ENCODE measurements at regions not wholly inside any gene's neighbourhood (a gene's known extent, or its start where the extent isn't known, plus 50 kb on each side); places are given as distances from the start of the nearest gene placed in this dataset.

- DNase-seq: no peak
Measured at GRCh38 chr9:86470326-86470725, 116.1 kb upstream of the TUT7 start.

DNA sequence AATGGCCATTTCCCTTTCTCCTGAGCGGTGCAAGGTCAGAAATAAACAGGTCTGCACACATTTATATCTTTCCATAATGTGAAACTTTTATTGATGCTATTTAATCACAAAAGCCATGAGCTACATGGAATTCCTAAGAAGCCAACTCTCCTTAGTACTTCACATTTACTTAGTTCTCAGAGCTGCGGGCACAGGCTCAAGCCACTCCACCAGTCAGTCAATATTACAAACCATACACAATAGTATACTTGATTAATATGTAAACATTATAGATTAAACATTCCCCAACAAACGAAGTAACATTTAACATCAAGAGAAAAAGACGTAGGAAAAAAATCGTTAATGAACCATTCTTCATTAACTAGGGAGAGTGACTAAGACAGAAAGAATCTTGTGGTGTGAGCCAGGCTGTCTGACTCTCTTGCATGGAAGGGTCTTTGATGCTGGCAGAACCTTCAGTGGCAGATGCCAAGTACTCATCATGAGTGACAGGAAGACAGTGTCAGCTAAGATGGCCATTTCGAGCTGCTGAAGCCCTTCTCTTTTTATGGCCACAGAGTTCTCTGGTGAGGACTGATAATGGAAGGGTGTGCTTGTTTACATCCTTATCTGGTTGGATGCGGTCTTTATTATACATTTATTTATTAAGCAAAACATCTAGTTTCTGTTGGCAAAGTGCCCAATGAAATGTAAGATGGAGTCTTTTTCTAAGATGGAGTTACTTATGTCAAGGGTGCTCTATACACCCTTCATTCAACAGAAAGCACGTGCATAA lies 115.5 kb upstream of the TUT7 start:
- no peak for DNase-seq

DNA sequence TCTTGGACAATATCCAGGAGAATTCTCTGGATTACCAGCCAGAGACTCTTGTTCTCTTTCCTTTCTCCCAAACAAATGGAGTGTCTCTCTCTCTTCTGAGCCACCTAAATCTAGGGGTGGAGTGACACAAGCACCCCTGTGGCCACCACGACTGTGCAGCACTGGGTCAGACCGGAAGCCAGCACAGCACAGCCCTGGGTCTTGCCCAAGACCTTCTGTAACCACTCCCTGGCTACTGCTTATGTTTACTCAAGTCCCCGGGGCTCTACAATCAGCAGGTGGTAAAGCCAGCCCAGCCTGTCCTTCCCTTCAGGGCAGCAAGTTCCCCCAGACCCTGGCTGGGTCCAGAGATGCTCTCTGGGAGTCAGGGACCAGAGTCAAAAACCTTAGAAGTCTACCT lies 110.0 kb upstream of the TUT7 start:
- no peak for DNase-seq

DNA sequence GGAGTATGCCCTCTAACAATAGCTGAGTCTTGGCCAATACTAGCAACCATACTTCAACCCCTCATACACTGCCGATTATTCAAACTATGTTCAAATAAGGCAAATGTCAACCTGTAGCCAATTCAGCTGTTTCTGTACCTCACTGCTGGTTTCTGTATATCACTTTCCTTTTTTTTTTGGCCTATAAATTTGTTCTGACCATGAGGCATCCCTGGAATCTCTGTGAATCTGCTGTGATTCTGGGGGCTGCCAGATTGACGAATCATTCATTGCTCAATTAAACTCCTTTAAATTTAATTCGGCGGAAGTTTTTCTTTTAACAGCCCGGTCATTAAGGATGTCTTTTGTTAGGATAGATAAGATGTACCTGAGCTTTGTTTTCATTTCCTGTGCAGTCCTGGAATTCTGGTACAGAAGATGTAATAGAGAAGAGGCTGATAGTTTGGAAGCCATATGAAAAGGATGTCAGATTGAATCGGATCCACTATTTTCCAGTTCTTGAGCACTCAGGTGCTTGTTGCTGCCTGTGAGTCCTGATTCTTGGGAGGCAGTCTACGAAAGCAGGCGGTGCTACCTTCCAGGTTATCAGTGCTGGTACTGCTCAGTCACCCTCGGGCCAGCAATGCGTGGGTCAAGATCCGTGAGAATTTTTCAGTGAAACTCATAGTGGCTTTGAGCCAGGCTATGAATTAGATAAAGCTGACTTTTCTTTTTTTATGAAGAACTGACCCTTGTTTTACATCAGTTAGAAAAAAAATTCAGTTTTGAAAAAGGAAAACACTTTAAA lies 106.2 kb upstream of the TUT7 start:
- no peak for DNase-seq

DNA sequence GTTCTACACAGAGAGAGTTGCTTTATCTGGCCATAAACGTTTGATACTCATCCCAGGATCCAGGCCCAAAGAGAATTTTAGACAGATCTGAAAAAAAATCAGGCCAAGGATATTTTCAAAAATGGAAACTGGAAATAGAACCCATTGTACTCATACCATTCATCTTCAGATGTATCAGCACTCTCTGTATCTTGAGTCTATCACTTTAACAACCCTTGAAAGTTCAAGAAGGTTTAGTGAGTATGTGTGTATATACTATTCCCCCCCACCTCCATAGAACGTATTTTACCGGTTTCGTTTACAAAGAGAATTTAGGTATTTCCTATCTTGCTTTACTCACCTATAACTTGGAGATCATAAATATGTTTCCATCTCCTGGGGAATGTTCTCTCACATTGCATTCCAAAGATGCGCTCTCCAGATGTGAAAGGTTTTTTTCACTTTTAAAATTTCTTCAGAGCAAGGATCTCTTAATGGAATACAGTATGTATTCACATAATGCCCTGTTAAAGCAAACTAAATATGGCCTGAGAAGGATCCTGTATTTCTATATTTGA lies 105.5 kb upstream of the TUT7 start:
- no peak for DNase-seq

GRCh38 chr9:86459191-86459590 lies 105.0 kb upstream of the TUT7 start:
- no peak for DNase-seq

GRCh38 chr9:86458191-86458855 lies 104.1 kb upstream of the TUT7 start:
- DNase-seq: no peak

DNA sequence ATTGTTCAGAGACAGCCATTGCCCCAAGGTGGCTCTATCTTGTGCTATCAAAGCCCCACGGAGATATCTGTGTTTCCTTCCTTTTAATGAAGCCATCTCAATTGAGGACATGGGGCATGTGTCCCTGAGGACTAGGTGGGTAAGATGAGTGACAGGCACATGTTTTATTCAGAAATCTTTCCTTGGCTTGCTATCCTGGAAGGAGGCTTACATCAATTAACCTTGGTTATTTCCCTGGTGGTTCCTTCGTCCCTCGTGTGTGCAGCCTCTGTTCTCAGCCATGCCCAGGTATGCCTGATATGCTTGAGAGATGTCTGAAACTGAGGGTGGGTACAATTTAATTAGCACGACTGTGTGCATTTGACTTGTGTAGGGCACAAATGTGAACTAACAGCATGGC lies 102.2 kb upstream of the TUT7 start:
- DNase-seq: no peak

DNA sequence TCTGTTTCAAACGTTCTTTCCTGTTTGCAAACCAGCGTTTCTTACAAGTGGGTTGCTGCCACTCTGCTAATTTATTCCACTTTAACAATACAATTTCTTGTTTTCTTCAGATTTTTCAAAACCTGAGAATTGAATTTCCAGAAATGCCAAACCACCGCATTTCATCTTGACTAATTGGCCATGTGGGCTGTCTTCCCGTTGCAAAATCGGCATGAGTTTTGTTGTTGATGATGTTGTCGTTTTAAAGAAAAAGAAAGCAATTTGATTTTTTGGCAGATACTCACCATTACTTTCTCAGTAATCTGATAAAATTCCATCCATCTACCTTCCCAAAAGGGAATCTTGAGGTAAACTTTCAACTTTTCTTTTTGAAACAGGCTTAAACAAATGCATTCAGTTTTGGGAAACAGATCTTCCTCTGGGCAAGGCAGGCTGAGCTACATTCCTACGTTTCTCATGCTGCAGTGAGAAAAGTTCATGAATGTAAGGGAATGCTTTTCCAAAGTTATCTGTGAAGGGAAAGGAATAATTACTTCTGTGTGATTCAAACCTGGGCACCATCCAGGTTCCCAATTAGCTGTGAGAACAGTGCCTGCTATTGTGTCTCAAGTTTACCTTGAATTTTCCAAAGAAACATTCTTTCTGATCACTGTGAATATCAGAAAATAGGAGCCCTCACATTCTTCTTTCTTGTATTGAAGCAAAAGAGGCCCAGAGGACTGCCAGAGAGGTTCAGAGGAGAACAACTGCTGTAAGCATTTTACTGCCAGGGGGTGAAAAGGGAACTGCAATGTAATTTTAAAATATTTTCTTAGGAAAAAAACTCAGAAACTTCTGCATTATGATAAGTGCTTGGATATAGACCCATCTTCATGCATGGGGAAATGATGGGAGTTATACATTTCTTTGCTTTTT lies 100.7 kb upstream of the TUT7 start:
- no peak for DNase-seq

DNA sequence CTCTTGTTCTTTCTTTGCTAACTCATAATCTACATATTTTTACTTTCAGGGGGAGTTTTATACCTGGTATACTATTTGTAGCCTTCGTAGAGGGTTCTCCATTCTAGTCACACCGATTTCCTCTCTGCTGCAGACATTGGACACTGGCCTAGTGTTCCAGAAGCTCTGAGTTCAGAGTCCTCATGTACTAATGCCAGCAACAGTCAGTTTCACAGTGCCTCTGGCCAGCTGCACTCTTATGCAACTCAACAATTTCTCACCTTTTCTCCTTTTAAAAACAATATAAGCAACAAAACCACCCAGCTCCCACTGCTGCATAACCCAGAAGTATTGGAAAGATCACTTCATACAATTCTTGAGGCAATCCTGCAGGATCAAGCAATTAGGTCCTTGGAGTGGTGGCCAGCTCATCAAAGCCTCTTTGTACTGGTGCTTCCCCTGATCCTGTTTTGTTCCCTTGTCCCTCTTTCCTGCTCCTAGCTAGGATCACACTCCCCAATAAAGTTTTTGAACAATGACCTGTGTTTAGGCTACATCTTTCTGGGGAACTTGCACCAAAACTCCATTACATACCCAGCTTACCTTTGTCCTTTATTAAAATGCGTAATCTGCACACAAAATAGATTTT lies 98.1 kb upstream of the TUT7 start:
- no peak for DNase-seq

GRCh38 chr9:86449246-86449645 lies 95.0 kb upstream of the TUT7 start:
- no peak for DNase-seq

- DNase-seq: no peak
Measured at GRCh38 chr9:86445671-86446070, 91.5 kb upstream of the TUT7 start.

DNA sequence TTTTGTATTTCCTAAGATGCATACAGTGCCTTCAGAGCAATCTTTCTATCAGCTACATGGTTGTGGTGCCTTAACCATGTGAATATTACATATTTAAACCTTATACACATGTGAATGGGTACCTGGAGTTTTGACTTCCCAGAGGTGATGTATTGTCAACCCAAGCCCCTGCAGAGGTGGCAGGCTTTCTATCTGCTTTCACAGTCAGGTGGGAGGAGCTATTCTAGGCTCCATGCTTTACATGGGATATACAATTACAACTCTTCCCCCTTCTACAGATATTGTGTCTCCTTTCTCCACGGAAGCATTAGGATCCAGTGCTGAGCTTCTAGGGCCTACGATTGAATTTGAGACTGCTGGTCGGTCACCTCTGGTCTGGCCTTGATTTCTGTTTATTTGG lies 89.8 kb upstream of the TUT7 start:
- no peak for DNase-seq

DNA sequence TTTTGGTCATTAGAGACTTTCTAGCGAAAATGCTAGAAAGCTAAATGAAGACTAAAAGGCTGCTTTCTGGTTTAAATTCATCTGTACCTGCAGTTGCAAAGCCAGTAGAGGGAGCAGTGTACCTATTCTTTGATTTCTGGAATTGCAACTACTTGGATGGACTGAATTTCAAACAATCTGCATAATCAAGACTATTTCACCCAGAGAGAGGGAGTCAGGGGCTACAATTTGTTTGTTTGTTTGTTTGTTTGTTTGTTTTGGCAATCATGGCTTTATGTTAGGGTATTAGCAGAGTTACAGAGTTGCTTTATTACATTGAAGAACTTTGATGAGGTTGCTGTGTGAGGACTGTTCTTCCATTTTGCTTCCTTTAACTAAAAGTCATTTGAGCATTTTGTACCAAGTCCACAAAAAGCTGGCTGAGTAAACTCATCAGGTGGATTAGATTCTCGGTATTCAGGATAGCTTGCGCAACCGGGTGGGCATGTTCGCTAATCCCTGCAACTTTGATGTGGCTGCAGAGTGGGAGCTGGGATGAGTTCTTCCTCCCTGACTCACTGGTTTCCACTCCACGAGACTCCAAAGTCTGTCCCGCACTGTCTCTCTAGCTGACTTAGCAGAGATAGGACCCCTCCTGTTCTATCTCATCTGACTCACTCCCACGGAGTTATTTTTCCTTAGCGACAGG lies 80.0 kb upstream of the TUT7 start:
- no peak for DNase-seq

DNA sequence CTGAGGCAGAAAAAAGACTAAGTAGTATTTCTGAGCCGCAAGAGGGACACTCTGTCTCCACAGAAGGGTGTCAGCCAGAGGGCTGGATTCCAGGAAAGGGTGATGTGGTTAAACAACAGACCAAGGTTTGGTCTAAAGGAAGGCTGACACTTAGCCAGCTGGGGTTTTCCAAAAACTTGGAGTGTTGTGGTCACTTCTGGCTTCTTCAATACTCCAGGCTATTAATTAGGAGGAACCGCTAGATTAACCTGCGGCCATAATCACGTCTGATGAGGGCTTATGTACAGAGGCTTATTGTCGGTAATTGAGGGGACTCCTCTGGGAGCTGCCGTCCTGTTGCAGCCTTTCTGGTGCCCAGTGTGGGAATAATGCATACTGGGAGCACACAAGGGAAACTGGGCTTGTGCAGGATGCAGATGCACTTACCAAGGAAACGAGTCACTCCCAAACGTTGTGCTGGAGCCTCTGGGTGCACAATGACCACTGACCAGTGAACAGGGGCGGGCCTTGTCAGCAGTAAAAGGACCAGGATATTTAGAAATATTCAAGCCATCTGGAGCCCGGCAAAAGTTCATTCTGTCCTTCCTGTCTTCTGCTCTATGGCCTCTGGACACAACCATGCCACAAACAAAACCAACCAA lies 70.2 kb upstream of the TUT7 start:
- DNase-seq: peak; percentile 68

DNA sequence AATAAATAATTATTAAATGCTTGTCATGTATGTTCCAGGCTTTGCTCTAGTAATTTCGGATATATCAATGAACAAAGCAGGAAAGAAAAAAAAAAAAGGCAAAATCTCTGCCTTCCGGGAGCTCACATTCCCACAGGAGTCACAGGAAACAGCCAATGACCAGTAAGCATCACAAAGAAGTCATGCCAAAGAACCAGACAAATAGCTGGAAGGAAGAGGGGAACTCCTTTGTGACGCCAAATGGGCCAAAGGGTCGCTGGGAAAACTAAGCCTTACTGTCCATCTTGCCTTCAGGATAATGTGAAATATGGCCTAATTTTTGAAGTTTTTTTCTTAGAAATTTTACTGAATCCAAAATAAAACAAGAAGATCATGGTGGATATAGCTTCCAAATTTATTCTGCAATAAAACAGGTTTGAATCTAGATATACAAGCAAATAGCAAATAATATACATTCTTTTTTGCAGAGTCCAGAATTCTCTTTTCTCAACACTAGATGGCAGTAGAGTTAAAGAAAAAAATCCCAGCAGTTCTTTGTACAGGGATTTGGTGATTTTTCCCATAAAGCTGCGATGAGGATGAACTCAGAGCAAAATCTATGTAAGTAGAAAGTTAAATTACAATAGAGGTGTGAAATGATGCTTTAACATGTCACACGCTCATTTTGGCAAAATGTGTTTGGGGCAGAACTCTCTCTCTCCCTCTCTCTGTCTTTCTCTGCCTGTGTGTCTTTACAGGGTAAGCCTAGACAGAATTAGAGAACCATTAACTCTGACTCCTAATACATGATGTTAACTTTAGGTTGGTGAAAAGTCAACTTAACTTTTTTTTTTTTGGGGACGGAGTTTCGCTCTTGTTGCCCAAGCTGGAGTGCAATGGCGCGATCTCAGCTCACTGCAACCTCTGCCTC lies 60.0 kb upstream of the TUT7 start:
- DNase-seq: no peak

- no peak for DNase-seq
Measured at GRCh38 chr9:86410281-86410680, 56.1 kb upstream of the TUT7 start.

DNA sequence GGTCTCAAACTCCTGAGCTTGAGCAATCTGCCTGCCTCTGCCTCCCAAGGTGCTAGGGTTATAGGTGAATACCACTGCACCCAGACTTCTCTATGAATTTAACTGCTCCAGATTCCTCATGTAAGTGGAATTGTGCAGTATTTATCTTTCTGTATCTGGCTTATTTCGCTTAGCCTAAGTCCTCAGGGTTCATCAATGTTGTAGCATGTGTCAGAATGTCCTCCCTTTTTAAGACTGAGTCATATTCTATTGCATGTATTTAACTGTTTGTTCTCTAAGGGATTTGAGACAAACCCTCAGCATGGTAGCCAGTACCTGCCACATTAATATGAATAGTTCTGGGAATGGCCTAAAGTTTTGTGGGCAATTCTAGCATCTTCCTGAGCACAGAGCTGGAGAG lies 53.9 kb upstream of the TUT7 start:
- no peak for DNase-seq

DNA sequence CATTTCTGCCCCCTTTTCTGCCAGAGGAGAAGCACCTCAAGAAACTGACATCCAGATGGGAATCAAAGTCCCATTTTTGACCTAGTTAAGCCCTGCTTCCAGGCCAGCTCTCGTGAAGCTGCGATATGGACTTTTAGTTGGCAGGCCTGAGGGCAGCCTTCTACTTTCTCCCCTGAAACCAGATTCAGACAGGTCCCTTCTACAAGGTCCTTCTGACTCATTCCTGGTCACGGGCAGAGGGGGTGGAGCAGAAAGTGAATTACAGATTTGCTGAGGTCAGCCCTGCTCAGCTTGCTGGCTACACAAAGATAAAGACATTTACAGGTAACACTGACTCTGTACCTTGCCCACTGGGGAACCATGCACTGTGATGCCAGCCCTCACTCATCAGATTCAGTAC lies 52.8 kb upstream of the TUT7 start:
- DNase-seq: no peak

DNA sequence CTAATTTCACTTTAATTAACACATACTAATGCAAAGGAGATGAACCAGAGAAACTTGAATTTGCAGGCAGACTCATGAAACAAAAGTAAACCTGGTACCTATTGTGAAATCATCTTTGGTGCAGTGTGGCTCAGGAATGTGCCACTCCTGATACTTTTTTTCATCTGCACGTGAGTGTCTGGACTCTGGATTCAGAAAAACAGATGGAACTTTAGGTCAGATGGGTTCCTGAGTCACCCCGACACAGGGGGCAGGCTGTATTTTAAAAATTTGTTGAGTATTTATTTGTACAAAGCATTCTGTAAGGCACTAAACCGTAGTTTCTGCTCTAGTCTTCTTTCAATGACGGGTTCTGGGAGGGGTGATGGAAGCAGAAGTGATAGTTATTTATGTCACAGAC lies 52.2 kb upstream of the TUT7 start:
- DNase-seq: no peak
